Ureter (tissue), 1 donor: ENCODE measurements at regions not wholly inside any gene's neighbourhood (a gene's known extent, or its start where the extent isn't known, plus 50 kb on each side); places are given as distances from the start of the nearest gene placed in this dataset.
"Not testable (repeated sequence)": the region's sequence is repeated elsewhere in the genome, so short reads cannot be mapped to it uniquely, and the experiment has no call there.

Experiments
- DNase-seq: peaks from one replicate; pipeline ENCODE4 v3.0.0-alpha.2; 2020; ENCODE audit warnings: low spot score
- donor health status: DM: yes; HTN: yes; CAD: no.

DNA sequence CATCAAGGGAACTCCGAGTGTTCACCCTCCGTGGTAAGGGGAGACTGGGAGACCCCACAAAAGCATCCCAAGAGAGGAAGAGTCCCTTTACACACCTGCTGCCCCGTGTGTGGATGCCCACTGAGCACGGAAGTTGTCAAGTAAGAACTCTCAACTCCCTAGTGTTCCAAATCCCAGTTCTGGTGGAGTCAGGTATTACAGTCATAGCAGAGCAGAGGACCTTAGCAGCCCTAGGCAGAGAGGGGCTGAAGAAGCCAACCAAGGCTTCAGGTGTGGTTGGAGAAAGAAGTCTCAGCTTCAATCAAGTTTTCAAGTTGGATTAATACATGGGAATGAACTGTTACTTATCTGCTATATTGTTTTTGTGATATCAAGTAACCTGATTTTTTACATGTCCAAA, 512.5 kb downstream of the RNF144A start:
- DNase-seq = no peak

GRCh38 chr2:7430421-7430868, 513.2 kb downstream of the RNF144A start:
- DNase-seq = no peak

DNA sequence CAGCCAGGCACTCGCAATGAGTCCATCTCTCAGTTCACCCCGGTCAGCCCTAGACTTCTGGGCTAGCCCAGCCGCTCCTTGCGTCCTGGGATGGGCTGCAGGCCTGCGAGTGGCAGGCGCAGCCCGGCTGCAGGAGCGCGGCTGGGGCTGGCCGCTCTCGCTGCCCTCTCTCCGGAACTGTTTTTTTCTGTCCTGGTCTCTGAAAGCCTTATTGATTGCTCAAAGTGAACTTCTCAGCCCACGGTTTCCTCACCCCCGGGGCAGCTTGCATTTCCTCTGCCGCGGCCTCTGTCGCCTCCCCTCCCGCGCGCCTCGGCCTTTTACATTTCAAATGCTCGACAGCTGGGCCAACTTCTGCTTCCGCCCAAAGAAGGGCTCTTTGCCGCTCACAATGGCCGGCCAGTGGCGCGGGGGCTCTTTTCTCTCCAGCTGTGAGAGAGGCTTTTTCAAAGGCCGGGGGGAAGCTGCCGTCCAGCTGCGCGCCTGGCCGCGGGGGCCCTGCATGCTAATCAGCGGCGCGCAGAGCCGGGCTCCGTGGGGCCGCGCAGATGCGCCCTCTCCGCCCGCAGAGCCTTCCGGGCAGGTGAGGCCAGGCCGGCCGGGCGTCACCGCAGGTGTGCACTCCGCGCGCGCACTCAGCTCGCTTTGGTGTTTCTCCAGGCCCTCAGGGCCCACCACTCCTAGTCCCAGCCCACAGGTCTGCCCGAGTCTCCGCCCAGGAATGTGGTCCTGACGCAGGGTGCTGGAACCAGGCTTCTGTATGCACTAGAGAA, 513.8 kb downstream of the RNF144A start:
- DNase-seq = peak; percentile 52

- DNase-seq = no peak
Measured at GRCh38 chr2:7432436-7432835, 515.2 kb downstream of the RNF144A start.

GRCh38 chr2:7436096-7436906, 519.1 kb downstream of the RNF144A start:
- no peak for DNase-seq

DNA sequence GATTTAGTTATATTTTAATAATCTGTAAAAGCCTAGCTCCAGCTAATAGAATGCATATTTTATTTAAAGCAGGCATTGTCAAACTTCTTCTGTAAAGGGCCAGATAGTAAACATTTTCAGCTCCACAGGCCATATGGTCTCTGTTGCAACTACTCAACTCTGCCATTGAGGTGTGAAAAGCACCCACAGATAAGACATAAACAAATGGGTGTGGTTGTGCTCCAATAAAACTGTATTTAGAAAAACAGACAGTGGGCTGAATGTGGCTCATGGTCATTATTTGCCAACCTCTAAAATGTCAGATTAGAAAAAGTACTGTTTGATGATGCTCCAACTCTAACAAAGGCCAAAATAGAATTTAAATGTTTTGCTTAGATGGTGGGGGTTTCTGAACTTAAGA, 519.9 kb downstream of the RNF144A start:
- no peak for DNase-seq

- DNase-seq = no peak
Measured at GRCh38 chr2:7437716-7438632, 520.8 kb downstream of the RNF144A start.

DNA sequence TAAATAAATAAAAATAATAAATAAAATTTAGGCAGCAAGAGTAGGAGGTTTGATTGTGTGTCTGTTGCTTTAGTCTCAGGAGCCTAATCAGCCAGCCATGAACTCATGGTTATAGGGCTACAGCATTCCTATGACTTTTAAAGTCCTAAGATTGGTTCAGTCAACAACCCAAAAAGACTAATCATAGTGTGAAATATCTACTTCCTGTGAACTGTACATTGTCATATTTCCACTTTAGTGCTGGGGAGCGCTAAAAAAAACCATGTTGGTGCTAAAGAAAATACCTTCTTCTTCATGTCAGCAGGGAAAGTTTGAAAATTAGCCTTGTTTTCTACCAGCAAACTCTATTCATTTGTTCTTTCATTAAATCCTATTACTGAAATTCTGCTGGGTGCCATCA, 521.6 kb downstream of the RNF144A start:
- DNase-seq = no peak

DNA sequence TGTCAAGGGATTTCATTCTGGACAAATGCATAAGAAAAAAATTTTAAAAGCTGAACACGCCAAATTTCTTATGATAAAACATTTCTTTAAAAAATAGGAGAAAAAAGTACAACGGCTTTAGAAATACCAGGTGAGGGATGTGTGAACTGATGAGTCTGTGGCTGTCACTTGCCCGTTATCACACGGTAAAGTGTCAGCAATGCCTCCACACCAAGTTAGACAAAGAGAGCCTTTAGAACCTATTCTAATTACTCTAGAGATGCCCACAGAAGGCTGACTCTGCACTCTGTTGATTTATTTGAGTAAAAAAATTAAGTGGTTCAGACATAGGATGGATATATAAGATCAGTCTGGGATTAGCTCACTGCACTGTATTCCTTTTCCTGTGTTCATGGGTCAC, 523.8 kb downstream of the RNF144A start:
- no peak for DNase-seq

GRCh38 chr2:7441841-7442240, 524.6 kb downstream of the RNF144A start:
- DNase-seq = not testable (repeated sequence)

- DNase-seq = no peak
Measured at GRCh38 chr2:7444626-7445025, 527.4 kb downstream of the RNF144A start.

DNA sequence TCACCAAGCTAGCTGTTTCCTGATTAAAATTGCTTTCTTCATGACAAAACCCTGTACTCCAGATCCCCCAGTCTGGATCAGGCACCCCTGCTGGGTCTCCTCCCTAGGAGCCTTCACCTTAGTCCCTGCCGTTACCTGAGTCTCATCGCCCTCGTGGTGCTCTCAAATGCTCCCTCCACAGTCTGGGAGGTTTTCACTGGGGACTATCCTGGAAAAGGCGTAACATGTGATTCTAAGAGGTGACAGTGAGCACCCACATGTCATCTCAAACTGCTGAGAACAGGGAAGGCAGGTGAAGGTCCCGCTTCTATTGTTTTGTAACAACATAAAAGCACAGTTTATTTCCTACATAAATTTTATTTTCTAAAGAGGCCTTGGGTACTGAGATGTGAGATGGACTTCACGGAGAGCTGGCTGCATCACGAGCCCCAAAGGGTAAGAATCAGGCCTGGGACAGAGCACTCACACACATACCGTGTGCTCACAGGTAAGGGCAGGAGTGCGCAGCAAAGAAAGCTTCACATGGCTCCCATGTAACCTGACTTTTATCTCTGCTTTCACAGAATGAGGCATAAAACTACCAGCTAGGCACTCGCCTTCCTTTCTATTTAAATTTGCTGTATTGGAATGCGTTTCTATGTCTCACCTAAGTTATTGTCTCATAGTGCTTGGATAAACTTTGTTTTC, 531.5 kb downstream of the RNF144A start:
- no peak for DNase-seq

DNA sequence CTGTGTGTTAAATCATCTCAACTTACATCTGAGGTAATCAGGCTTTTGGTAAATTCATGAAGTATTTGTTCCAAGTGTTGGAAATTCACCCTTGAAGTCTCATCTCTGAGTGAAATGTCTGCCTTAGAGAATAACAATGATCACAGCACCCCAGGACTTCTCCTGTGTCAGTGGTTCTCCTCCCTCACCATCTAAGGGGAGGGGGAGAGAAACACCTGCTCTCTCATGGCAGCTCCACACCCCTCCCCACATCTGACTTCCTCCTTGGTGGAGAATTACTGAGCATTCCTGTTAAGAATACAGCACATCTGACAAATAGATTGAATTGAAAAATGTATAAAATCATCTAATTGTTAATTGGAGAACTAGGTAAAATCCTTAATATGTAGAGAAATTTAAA, 532.1 kb downstream of the RNF144A start:
- no peak for DNase-seq

- no peak for DNase-seq
Measured at GRCh38 chr2:7450188-7450832, 533.1 kb downstream of the RNF144A start.

- DNase-seq = no peak
Measured at GRCh38 chr2:7450833-7451190, 533.6 kb downstream of the RNF144A start.

- no peak for DNase-seq
Measured at GRCh38 chr2:7452110-7452876, 535.1 kb downstream of the RNF144A start.

DNA sequence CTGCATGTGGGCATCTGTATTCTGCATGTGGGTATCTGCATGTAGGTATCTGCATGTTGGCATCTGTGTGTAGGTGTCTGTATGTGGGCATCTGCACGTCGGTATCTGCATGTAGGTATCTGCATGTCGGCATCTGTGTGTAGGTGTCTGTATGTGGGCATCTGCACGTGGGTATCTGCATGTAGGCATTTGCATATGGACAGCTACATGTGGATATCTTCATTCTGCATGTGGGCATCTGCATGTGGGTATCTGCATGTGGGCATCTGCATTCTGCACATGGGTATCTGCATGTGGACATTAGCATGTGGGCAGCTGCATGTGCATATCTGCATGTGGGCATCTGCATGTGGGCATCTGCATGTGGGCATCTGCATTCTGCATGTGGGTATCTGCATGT, 537.4 kb downstream of the RNF144A start:
- DNase-seq = no peak

DNA sequence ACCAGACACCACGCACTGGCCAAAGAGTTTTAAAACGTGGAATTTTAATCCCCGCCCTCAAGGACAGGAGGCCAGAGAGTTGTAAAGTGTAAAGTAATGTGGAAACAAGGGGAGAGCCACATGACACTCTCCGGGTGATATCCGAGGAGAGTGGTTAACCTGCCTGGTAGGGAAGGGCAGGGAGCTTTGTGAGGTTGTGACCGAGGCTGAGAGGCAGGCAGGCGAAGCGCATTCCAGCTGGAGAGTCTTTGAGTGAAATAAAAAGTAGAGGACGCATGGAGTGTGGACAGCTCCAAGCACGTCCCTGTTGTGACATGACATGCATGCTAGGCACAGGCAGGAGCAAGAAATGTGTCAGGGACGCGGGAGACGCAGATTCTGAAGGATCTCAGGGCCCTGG, 539.5 kb downstream of the RNF144A start:
- no peak for DNase-seq

- no peak for DNase-seq
Measured at GRCh38 chr2:7458066-7458465, 540.9 kb downstream of the RNF144A start.

DNA sequence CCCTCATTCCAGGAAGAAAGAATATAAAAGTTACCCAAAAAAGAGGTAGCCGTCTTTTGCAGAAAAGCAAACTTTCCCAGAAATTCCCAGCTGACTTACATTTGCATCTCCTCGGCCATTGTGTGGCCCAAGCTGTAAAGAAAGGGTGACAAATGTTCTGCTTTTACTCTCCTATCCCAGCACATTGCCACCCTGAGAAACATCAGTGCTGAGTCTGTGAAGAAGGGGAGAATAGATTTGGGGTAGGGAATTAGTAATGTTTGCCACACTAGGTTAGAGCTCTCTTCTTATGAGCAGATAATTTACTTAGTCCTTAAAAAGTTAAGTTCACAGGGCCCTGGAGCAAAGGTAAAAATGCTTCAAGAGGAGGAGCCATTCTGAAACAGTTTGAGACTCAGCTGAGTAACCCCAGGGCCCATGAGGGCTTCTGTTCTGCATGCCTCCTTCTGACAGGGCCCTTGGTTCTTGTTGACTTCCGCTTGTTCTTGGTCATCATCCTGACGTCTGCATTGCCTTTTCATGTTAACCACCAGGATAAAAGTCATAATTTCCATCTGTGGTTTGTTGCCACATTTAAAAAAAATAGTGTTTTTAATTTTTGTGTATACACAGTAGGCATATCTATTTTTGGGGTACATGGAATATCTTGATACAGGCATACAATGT, 550.7 kb downstream of the RNF144A start:
- DNase-seq = no peak
